ENCODE measurements at regions not wholly inside any gene's neighbourhood (a gene's known extent, or its start where the extent isn't known, plus 50 kb on each side); places are given as distances from the start of the nearest gene placed in this dataset.

- Histone ChIP-seq H3K4me3 (ENCODE audit: low read depth, low read length) (no peak overlapping the region), H3K36me3 (ENCODE audit: control insufficient read depth, insufficient read depth, low read length) (no peaks in the 10 kb centered on the region), H3K27me3 (ENCODE audit: control insufficient read depth, insufficient read depth, low read length) (no peaks in the 10 kb centered on the region)
- TF ChIP-seq CTCF (IDR thresholded peaks at IDR 0.05; ENCODE audit: insufficient read depth, low read length, poor library complexity, severe bottlenecking): no peak
- DNase-seq (ENCODE audit: low read depth): no peak
Observed at GRCh38 chr18:37721544-37722522, 156.2 kb upstream of the CELF4 start.

GRCh38 chr18:37720663-37721062, 155.1 kb upstream of the CELF4 start:
- DNase-seq (ENCODE audit: low read depth): no peak
- H3K27me3 ChIP-seq (ENCODE audit: control insufficient read depth, insufficient read depth, low read length): no peaks in the 10 kb centered on the region
- TF ChIP-seq CTCF (IDR thresholded peaks at IDR 0.05; ENCODE audit: insufficient read depth, low read length, poor library complexity, severe bottlenecking): no peak
- no peak overlapping the region for H3K4me3 ChIP-seq (ENCODE audit: low read depth, low read length)
- H3K36me3 ChIP-seq (ENCODE audit: control insufficient read depth, insufficient read depth, low read length): no peaks in the 10 kb centered on the region

- Histone ChIP-seq H3K27me3 (ENCODE audit: control insufficient read depth, insufficient read depth, low read length) (no peaks in the 10 kb centered on the region), H3K36me3 (ENCODE audit: control insufficient read depth, insufficient read depth, low read length) (no peaks in the 10 kb centered on the region), H3K4me3 (ENCODE audit: low read depth, low read length) (no peak overlapping the region)
- no peak for TF ChIP-seq CTCF (IDR thresholded peaks at IDR 0.05; ENCODE audit: insufficient read depth, low read length, poor library complexity, severe bottlenecking)
- DNase-seq (ENCODE audit: low read depth): no peak
Observed at GRCh38 chr18:37717656-37718055, 152.1 kb upstream of the CELF4 start.

- DNase-seq (ENCODE audit: low read depth): no peak
Observed at GRCh38 chr18:37717098-37717497, 151.5 kb upstream of the CELF4 start.

GRCh38 chr18:37716106-37716735, 150.6 kb upstream of the CELF4 start:
- Histone ChIP-seq H3K4me3 (ENCODE audit: low read depth, low read length) (no peak overlapping the region), H3K36me3 (ENCODE audit: control insufficient read depth, insufficient read depth, low read length) (no peaks in the 10 kb centered on the region), H3K27me3 (ENCODE audit: control insufficient read depth, insufficient read depth, low read length) (no peaks in the 10 kb centered on the region)
- DNase-seq (ENCODE audit: low read depth): no peak
- no peak for TF ChIP-seq CTCF (IDR thresholded peaks at IDR 0.05; ENCODE audit: insufficient read depth, low read length, poor library complexity, severe bottlenecking)

More at GRCh38 chr18:37717098-37717497, 151.5 kb upstream of the CELF4 start:
- Histone ChIP-seq H3K27me3 (ENCODE audit: control insufficient read depth, insufficient read depth, low read length) (no peaks in the 10 kb centered on the region), H3K36me3 (ENCODE audit: control insufficient read depth, insufficient read depth, low read length) (no peaks in the 10 kb centered on the region), H3K4me3 (ENCODE audit: low read depth, low read length) (no peak overlapping the region)
- no peak for TF ChIP-seq CTCF (IDR thresholded peaks at IDR 0.05; ENCODE audit: insufficient read depth, low read length, poor library complexity, severe bottlenecking)

Measured in kidney epithelial cell (primary cell).